Activated CD4-positive, alpha-beta T cell treated with anti-CD3 and anti-CD28 coated beads, Interleukin-2, Interleukin-6, amounts not matched to agents 100 ng/mL and 50 ng/mL, durations not matched to agents 16 hours and 8 hours (primary cell): ENCODE measurements at regions not wholly inside any gene's neighbourhood (a gene's known extent, or its start where the extent isn't known, plus 50 kb on each side); places are given as distances from the start of the nearest gene placed in this dataset.
"Not testable (repeated sequence)": the region's sequence is repeated elsewhere in the genome, so short reads cannot be mapped to it uniquely, and the experiment has no call there.

Source experiments
- DNase-seq: peaks from one replicate; pipeline ENCODE4 v3.0.0-alpha.2; 2020

DNA sequence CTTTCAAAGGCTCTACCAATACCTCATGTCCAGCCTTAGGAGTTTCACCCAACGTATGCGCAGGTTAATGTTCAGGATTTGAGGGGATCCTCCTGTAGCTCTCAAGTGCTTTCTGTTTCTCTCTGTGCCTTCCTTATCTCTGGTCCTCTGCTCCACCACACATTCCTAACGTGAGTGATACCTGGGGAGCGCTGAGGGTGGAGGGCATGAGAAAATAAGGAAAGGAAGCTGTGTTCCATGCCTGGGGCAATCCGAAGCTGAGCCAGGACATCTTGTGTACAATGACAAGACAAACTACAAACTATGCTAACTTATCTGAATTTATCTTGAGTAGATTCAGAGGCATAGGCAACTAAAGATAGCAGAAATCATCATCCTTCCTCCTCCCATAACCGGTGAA is 136.4 kb downstream of the SST start:
- no peak for DNase-seq

DNA sequence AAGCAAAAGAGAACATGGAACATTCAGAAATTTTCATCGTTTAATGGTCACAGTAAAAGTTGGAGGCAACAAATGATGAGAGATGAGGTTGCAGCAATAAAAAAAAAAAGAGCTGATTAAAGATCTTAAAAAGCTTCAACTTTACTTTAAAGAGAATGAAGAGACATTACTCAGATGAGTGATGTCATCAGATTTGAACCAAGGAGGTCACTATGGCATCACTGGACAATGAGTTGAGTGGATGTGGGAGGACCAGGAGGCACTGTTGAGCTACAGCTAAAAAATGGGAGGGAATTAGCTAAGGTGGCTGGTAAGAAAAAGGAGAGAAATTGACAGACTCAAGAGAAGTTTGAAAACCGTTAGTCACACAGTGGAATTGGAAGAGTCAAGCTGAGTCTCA is 138.4 kb downstream of the SST start:
- DNase-seq: no peak

DNA sequence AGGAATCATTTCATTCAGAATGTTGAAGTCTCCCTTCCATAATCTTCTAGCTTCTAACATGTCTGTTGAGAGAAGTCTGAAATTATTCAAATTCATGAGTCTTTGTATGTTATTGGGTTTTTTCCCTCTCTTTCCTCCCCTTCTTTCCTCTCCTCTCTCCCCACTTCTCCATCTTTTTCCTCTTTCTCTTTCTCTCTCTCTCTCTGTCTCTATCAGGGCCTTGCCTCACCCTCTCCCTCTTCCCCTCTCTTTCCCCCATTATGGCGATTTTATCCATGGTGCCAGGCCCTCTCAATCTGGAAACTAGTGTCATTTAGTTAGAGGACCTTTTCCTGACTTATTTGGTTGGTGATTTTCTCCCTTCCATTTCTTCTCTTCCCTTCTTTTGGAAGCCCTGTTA is 147.3 kb downstream of the SST start:
- no peak for DNase-seq

DNA sequence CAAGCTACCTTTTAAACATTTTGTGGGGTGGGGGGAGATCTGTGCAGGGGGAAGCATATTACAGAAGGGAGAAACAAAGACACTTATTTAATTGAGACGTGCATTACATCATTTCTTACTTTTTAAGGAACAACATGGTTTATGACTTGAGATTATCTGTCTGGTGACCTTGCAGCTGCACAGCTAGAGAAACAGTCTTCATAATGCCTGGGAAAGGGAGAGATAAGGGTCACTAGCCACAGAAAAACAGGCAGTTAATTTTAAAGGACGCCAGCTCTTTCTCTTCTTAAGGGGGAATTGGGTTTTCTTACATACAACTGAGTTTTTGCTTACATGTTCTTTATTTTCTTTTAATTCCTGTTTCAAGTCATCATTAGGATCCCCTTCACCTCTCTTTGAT is 147.9 kb downstream of the SST start:
- DNase-seq: no peak

DNA sequence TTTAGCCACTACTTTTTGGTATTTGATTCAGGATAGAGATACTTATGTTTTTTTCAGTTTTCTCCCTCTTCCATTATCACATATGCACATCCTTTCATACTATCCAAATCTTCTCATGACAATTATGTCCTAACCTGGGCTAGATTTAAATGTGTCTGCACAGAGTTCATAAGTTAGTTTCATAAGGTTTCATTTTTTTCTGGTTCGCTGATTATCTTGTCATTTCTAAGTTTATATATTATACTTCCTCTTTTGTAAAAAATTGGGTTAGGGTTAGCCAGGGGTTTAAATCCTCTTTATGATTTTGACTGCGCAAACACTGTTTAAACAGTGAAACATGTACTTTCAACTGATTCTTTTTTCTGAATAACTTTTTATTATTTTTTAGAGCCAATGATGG is 148.6 kb downstream of the SST start:
- DNase-seq: no peak

DNA sequence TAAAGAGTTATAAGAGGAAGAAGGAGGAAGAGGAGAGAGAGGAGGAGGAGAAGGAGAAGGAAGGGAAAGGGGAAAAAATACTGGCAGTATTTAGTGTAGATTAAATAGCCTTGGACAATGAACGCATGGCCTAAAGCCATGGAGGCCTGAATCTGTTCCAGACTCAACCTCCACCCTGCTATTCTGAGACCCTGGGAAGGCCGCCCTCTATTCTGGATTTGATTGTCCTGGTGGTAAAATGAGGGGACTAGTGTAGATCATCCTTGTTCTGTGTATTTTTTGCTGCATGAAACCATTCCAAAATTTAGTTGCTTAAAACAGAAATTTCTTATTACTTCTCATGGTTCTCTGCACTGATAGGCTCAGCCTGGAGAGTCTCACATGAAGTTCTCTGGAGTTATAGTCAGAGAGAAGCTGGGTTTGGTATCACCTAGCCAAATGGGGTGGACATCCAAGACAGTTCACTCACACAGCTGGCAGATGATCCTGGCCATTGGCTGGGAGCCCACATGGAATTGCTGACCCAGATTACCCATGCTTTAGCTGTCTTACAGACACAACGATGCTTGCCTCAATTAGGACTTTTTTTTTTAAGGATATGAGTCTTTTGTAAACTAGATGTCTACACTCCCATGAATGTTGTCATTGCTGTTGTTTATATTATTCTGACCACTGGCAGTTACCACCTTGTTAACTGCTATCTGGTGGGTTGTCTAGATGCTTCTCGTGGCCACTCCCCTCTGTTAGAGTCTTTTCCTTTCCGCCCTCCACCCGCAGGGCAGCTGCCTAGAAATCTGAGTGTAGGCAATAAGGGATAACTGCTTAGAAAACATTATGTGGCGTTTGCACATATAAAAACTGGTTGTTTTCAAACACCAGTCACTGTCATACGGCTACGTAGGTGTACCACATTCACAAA is 149.9 kb downstream of the SST start:
- DNase-seq: no peak

DNA sequence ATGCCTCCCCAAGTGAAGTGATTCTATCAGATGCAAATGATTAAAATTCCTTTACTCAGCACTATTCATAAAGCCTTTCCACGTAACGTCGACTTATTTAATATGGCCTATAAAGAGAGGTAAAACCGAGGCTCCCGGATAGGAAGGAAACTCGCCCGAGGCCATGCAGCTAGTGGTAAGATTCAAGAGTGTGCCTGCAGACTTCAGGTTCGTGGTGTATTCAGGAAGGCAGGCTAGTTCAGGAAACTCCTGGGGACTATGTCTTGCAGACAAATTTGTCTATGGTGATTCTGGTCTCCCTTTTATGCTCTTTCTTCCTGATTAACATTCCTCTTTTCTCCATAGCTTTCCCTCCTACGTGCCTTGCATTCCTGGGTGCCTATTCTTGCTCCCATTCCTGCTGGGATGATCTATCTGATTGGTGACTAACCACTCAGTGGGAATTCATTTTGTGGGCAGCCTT is 150.7 kb downstream of the SST start:
- no peak for DNase-seq

DNA sequence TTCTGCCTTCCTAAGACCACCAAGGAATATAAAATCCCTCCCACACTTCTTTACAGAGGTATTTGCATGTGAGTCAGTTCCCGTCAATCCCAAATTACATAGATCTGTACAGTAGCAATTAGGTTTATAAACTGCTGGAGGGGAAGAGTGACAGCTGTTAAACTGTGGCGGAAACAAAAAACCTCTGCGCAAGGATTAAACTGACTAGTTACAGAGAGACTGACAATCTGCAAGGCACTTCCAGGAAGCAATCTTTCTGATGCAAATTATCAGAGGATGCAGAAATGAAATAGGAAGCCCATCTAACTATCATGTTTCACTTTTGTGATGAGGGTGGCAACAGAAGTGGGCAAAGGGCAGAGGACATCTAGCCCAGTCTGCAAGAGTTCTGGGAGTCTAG is 150.4 kb downstream of the RTP4 start:
- DNase-seq: no peak

DNA sequence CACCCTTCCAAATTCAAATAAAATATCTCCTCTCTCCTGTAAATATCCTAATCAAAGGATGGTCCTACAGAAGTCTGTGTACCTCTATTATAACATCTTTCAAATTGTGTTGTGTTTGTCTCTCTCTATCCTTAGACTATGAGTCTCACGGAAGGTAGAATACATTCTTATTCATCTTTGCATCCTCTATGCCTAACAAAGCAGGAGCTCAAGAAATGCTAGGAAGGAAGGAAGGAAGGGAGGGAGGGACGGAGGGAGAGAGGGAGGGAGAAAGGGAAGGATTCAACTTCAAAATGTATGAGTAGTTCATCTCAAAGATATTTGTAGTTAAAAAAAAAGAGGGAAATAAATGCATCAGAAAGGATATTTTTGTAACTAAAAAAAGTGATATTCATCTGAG is 150.0 kb downstream of the RTP4 start:
- no peak for DNase-seq

DNA sequence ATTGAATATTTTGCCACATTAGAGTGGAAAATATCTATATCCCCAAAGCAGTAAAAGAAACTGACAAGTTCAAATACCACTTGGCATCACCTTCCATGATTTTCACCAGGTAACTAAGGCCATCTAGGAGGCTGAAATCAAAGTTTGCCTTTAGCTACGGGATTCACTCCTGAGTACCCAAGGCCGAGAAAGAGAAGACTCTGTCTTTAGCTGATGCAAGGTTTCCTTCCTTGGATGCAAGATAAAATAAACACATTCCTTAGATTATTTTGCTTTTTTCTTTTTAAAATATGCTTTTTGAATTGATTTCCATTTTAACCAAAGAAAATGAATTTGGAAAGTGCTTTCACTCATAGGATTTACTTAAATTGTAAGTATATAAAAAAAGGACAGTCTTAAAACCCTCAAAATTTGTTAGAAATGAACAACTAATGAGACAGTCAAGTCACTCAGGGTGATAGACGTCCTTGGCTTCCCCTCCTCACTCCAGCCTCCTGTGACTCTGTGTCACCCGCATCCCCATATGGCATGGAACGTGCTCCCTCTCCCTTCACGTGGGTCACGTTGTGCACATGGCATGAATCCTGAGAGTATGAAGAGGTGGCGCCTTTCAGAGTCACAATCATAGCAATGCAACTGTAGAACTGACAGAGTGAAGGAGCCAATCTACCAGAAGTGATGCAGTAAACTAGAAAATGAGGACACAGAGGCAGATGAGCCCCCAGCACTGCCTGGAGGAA is 148.4 kb downstream of the RTP4 start:
- DNase-seq: no peak

DNA sequence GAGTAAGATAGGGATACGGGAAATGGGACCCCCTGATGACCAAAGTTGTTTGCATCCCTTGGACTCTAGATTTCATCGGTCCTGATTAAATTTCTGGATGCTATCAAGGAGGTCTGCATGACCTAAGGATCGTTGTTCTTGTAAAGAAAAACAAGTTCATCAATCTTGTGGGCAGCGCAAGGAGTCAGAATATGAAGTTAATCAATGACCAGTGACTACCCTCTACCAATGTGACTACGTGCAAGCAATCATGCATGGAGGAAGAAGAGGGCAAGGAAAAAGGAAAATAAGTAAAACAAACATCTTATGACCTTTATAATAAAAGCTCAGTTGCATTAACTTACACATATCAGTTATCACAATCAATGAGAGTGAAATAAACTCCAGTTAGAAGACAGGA is 139.7 kb downstream of the RTP4 start:
- DNase-seq: no peak

DNA sequence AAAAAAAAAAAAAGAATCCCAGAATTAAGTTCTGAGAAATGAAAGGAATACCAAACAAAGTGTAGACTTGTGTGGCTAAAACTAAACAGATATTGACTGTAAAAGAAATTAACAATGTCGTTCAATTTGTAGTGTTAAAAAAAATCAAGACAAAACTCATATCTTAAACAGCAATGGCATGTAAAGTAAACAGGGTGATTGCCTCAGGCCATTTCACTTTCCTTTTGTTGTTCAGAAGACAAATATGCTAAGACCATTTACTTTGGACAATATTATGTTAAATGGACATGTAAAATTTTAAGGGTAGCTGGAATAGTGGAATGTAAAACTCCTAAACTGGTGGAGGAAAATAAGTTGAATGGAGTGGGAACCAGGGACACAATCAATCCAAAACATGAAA is 139.1 kb downstream of the RTP4 start:
- no peak for DNase-seq

DNA sequence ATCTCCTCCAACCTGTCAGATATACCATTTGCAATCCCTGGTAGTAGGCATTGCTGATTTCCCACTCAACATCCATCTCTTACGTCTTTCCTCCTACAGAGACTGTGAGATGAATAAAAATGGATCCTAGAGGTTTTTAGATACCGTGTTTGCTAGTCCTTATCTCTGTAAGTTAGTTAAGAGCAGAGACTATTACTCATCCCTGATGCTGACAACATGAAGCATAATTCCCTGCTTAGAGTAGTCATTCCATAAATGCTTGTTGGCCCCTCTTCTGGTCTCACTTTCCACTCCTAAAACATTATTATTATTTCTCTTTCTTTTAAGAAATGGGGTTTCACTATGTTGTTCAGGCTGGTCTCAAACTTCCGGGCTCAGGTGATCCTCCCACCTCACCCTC is 136.2 kb downstream of the RTP4 start:
- no peak for DNase-seq

DNA sequence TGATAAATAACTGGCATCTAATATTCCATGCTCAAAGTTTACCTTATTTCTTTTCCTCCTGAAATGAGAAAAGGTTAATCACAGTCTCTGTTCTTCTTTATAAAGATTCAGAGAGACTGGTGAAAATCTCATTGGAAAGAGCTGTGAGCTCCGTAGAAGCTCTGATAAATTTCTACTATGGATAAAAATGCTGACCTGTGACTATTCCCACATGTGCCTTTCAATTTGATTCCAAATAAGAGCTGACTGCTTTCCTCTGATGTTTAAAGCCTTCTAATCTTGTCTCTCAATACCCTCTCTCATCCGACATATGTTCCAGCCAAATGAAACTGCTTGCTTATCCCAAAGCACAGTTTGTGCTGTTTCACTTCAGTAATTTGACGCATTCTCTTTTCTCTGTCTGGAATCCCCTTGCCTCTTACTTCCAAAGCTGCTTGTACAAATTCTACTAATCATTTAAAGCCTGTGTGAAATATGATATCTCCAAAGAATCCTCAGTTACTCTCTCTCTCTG is 130.1 kb downstream of the RTP4 start:
- no peak for DNase-seq

DNA sequence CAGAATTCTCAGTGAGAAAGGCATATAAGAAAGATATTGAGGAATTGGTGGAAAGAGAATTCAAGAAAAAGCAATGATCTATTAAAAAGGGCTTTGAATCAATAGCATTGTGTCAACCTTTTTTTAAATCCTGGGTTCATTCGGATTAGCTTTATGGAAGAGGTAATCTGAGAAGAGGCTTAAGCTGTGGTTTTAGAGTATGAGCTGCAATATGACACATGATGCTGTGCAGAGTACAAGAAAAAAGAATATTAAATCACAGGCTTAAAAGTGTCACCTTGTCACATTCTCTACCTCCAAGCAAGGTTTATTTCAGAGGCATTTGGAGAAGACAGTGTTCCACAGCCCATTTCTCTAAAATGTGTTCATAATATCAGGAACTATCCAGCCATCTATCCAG is 128.9 kb downstream of the RTP4 start:
- DNase-seq: no peak

DNA sequence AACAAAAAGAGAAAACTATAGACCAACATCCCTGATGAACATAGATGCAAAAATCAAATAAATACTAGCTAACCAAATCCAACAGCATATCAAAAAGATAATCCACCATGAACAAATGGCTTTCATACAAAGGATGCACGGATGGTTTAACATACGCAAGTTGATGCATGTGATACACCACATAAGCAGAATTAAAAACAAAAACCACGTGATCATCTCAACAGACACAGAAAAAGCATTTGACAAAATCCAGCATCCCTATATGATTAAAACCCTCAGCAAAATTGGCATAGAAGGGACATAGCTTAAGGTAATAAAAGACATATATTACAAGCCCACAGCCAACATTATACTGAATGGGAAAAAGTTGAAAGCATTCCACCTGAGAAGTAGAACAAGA is 125.9 kb downstream of the RTP4 start:
- DNase-seq: not testable (repeated sequence)

DNA sequence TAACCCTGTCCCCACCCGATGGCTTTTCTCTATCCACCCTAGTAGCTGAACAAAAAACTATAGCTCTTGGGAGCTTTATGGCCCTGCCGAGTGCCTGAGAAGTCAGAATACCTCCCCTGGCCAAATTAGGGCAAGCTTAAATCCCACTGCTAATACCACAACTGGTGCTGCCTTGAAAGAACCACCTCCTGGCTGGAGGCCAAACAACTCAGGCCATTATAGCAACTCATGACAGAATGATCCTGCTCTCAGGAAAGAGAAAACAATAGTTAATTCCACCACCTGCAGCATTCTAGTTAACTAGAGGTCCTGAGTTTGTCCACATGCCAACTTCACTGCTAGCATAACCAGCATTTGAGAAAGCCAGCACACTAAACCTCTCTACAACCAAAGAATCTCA is 123.2 kb downstream of the RTP4 start:
- no peak for DNase-seq

DNA sequence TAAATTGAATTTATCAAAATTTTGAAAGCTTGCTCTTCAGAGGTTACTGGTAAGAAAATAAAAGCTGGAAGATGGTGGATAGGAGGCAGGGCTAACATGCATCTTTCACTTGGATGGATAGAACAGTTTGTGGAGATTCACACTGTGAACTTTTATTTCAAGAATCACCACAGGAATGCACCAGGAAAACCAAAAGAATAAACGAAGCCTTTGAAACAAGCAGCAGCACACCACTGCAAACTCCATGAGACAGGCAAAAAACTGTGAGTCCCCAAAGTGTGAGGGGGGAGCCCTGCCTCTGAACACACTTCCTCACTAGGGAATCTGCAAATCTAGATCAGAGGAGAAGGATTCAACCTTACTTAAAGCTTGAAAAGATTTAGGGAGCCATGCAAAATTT is 122.2 kb downstream of the RTP4 start:
- no peak for DNase-seq

DNA sequence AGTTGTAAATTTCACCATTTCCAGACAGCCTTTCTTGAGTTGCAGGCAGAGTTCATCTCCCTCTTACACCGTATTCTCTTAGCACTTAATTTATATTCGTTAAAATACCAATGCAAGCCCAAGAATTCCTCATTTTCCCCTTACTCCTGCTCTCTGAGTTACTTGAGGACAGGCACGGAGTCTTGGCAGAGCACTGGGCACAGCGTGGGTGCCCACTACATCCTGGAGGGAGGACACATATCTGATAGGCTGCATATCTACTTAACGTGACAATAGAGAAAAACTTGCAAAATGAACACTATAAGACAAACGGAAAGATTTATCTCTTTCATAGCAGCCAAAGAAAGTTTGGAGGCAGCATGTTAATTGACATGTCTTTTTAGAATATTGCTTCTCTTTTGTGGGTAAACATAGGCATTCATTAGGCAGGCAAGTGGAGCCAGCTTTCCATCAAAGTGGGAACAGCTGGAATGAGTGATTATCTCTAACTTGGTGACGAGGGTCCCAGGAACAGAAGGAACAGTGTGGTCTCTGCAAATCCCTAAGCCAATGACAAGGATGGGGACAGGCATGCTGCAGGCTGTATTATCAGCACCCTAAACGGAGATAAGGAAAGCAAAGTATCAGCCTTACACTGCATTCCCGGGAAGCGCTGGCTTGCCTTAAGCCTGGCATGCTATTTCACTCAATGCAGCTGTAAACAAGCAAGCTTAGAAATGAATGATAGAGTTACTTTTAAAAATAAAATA is 116.5 kb downstream of the RTP4 start:
- no peak for DNase-seq

DNA sequence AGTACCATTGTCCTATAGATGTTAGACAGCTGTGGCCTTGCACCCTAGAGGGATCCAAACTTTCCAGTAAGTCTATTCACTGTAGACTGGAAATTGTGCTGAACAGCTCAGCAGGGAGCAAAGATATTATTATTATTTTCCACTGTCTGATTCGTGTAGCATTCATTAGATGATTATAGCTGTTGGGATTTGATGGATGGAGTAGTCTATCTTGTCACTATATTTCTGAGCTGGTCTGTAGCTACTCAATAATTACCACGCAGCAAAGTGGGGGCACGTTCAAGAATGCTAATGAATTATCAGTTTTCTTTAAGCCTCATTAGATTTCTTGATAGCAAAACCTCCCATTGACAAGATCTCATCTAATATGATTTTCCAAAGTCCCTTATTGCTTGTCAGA is 113.2 kb downstream of the RTP4 start:
- no peak for DNase-seq

DNA sequence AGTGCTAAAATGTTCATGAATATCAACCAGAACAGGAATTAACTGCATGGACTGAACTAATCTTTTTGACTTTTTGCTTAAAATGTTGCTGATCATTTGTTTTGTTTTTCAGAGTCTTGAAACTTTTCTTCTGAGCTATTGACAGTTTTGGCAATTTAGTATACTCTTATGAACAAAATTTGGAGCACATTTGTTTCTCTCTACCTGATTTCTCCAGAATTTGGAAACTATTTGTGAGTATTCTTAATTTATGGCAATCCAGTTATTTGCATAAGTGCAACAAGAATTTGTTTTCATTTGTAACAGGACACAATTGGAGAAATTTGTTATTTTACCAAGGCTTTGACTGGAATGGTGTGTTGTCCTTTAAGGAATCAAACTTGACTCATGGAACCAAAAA is 107.4 kb downstream of the RTP4 start:
- DNase-seq: not testable (repeated sequence)

DNA sequence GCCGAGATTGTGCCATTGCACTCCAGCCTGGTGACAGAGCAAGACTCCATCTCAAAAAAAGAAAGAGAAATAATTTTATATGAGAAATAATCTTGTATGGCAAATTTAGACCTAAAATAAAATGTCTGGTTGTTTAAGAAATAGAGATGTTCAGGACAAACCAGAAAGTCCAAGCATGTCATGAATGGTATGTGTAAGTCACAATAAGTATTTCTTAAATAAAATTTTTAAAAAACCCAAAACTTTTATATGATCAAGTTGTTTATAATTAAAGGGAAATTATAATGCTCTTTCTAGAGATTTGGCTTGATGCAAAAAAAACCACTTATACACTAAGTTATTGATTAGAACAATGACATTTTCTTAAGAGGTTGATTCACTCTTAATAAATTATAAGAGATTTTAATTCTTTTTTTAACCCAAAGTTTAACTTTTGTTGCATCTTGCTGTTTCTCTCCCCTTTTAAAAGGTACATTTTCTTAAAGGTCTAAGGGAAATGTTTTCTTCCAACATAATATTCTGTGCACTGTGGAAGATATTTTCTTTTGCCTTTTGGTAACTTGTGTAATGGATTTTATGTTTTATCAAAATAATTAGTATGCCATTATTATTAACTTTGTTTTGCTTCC is 105.7 kb downstream of the RTP4 start:
- no peak for DNase-seq

DNA sequence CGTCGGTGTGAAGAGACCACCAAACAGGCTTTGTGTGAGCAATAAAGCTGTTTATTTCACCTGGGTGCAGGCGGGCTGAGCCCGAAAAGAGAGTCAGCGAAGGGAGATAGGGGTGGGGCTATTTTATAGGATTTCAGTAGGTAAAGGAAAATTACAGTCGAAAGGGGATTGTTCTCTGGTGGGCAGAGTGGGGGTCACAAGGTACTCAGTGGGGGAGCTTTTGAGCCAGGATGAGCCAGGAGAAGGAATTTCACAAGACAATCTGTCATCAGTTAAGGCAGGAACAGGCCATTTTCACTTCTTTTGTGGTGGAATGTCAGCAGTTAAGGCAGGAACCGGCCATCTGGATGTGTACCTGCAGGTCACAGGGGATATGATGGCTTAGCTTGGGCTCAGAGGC is 98.1 kb downstream of the RTP4 start:
- DNase-seq: not testable (repeated sequence)
